ENCODE measurements at regions not wholly inside any gene's neighbourhood (a gene's known extent, or its start where the extent isn't known, plus 50 kb on each side); places are given as distances from the start of the nearest gene placed in this dataset.
"Not testable (repeated sequence)": the region's sequence is repeated elsewhere in the genome, so short reads cannot be mapped to it uniquely, and the experiment has no call there.

DNA sequence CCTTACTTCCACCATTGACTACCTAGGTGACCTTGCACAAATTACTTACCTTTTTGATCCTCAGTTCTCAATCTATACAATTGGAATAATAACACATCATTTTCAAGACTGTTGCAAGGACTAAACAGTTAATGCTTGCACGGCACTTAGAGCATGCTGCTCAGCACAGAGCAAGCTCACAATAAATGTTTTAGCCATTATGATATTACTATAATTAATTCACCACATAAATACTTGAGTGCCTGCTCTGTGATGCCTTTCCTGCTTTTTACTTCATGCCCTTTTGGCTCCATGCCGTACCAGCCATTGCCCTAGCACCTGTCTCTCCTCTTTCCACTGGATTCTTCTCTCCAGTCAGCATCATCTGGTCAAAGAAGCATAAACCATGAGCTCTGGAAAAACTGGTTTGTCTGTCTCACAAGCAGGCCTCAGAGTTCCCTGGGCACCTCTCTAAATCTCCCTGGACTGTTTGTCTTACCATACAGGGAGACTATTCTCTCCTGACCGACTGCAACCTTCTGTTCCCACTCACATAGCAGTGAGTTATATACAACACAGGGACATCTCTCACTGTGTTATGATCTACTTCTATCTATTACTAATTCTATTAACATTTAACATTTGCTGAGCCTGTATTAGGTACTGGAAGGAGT lies 260.4 kb upstream of the ADRA1B start:
- intact Hi-C loops (cut with DNase I) = no loop called here
- ATAC-seq (no peak), DNase-seq (ENCODE audit: low spot score) (no peak)

GRCh38 chr5:159657298-159657697 lies 259.0 kb upstream of the ADRA1B start:
- ATAC-seq = no peak
- DNase-seq (ENCODE audit: low spot score) = no peak
- intact Hi-C loops (cut with DNase I) = no loop called here

DNA sequence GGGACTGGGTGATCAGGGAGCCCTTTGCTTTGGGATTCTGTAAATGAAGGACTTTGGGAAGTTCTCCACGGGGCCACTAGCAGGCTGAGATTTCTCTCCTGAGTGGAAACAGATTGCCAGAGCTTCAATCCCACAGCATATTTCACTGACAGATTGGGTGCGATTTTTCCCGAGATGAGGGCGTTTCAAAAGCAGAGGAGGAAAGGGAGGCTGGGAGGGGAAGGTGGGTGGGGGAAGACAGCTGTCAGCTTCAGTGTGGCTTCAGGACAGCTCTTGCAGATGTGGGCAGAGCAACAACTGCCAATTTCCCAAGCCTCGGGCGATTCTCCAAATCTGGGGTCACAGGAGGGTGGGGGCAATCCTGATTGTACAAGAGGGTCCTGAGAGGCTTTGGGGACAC lies 258.5 kb upstream of the ADRA1B start:
- intact Hi-C loops (cut with DNase I) = no loop called here
- ATAC-seq = no peak
- no peak for DNase-seq (ENCODE audit: low spot score)

DNA sequence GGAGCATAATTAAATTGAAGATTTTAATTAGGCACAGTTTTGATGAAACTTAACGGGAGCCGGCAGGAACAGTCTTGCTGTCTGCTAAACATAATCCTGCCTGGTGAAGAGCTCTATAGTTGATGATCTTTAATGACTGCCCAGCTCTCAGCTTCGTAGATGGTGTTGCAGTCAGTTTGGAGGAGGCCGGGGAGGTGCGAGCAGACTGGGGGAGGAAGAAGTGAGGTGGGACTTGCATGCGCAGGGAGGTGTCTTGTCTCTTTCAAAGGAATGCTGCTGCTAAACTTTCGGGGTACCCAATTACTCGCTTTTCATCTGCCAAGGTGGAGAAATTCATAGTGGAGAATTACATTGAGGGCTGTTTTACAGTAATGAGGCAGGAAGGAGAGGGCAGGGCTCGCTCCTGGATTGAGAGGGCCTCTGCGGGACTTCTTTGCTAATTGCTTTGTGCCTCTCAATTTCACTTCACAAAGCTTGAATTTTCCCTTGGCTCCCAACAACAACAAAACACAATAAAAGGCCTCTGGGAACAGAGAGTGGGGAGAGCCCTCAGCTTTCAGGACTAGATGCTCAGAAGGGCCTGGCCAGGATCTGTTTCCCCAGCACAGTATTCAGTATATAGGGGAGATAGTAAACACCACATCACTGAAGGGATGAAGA lies 257.9 kb upstream of the ADRA1B start:
- intact Hi-C loops (cut with DNase I) = no loop called here
- ATAC-seq (no peak), DNase-seq (ENCODE audit: low spot score) (no peak)

- DNase-seq (ENCODE audit: low spot score) (no peak), ATAC-seq (no peak)
- intact Hi-C loops (cut with DNase I) = no loop called here
These were observed 255.9 kb upstream of the ADRA1B start for GRCh38 chr5:159660401-159660800.

DNA sequence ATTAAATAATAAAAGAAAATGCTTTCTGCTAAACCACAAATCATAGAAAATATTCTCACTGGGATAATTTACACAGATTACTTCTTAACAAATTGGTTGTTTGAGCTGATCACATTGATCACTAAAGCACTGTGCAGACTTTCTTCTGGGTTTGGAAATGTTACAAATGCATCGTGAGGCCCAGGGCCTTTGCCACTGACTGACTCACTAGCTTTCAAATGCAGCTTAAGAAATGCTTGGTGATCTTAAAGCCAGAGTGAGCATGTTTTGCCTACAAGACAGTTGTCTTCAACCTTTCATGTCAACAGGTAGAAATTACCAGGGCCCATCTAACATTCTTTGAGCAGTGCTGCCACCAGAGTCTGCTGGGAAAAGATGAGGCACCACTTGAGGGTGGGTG lies 252.3 kb upstream of the ADRA1B start:
- intact Hi-C loops (cut with DNase I) = no loop called here
- DNase-seq (ENCODE audit: low spot score) (no peak), ATAC-seq (no peak)

DNA sequence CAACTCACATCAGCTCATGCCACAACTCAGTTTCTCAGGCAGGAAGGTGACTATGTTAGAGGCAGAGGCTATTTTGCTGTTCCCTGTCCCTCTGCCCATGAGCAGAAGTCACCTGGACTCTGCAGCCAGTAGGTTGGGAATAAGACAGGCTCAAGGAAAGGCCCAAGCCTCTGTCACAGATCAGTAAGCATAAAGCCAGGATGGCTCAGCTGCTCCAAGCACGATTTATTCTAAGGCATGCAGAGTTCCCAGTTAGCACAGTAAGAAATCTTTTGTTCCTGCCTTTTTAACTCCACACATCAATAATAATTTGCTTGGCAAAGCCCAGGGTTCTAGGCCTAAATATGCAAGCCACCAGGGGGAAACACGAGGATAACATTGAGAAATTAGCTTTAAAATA lies 249.0 kb upstream of the ADRA1B start:
- no peak for DNase-seq (ENCODE audit: low spot score)
- intact Hi-C loops (cut with DNase I) = no loop called here

GRCh38 chr5:159668556-159668955 lies 247.7 kb upstream of the ADRA1B start:
- intact Hi-C loops (cut with DNase I) = no loop called here
- ATAC-seq (no peak), DNase-seq (ENCODE audit: low spot score) (no peak)

More for the DNA sequence above, 249.0 kb upstream of the ADRA1B start:
- no peak for ATAC-seq

- intact Hi-C loops (cut with DNase I) = no loop called here
- ATAC-seq = no peak
- DNase-seq (ENCODE audit: low spot score) = no peak
These were observed 246.7 kb upstream of the ADRA1B start for GRCh38 chr5:159669559-159669958.

- no peak for DNase-seq (ENCODE audit: low spot score)
- no peak for ATAC-seq
These were observed 244.4 kb upstream of the ADRA1B start for GRCh38 chr5:159671886-159672285.

DNA sequence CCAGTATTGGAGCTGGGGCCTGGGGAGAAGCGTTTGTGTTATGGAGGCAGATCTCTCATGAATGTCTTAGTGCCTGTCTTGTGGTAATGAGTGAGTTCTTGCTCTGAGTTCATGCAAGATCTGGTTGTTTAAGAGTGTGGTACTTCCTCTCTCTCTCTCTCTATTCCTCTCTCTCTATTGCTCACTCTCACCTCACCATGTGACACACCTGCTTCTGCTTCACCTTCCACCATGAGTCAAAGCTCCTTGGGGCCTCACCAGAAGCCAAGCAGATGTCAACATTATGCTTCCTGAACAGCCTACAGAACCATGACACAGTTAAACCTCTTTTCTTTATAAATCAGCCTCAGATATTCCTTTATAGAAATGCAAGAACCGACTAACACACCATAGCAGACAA lies 242.7 kb upstream of the ADRA1B start:
- intact Hi-C loops (cut with DNase I) = no loop called here
- ATAC-seq (no peak), DNase-seq (ENCODE audit: low spot score) (no peak)

More at GRCh38 chr5:159671886-159672285, 244.4 kb upstream of the ADRA1B start:
- intact Hi-C loops (cut with DNase I) = no loop called here

GRCh38 chr5:159678657-159679392 lies 237.5 kb upstream of the ADRA1B start:
- no peak for DNase-seq (ENCODE audit: low spot score)
- intact Hi-C loops (cut with DNase I) = no loop called here
- ATAC-seq = no peak

GRCh38 chr5:159680095-159680494 lies 236.2 kb upstream of the ADRA1B start:
- intact Hi-C loops (cut with DNase I) = no loop called here
- ATAC-seq = no peak
- DNase-seq (ENCODE audit: low spot score) = no peak

- intact Hi-C loops (cut with DNase I) = no loop called here
- ATAC-seq (no peak), DNase-seq (ENCODE audit: low spot score) (no peak)
These were observed 234.6 kb upstream of the ADRA1B start for GRCh38 chr5:159681661-159682060.

DNA sequence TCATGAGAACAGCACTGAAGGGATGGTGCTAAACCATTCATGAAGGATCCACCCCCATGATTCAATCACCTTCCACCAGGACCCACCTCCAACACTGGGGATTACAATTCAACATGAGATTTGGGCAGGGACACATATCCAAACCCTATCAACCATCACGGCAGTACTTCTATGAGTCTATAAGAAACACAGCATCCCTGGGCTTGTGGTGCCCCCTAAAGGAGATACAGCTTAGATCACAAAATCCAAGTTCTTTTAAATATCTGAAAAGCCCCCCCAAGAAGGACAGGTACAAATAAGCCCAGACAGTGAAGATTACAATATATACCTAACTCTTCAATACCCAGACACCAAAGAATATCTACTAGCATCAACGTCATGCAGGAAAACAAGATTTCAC lies 233.7 kb upstream of the ADRA1B start:
- no peak for ATAC-seq
- DNase-seq (ENCODE audit: low spot score) = no peak
- intact Hi-C loops (cut with DNase I) = no loop called here

DNA sequence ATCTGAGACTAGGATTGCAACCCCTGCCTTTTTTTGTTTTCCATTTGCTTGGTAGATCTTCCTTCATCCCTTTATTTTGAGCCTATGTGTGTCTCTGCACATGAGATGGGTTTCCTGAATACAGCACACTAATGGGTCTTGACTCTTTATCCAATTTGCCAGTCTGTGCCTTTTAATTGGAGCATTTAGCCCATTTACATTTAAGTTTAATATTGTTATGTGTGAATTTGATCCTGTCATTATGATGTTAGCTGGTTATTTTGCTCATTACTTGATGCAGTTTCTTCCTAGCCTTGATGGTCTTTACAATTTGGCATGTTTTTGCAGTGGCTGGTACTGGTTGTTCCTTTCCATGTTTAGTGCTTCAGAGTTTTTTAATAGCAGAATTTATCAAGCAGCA lies 228.4 kb upstream of the ADRA1B start:
- ATAC-seq; DNase-seq (ENCODE audit: low spot score); intact Hi-C loops (cut with DNase I): not testable (repeated sequence)

DNA sequence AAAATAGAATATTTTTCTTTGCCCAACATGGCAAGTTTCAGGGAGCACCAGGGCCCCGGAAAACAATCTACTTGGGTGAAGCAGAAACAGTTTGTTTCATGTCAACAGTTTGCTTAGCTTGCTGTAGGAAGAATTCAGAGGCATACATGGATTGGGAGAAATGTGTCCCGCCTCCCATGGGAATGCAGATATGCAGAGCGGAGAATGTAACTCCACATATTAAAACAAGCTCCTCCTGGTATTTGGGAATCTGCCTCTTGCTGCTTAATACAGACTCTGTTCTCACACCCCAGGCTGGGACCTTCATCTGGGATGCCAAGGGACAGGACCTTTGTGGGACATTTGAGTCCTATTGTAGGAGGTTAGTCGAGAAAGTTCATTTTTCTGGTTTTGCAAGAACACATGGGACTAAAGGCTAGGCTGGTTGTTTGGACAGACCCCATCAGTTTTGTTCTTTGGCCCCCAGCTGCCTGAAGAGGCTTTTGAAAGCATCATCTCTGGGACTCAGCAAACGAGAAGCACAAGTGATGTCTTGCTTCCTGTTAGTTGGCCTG lies 220.5 kb upstream of the ADRA1B start:
- intact Hi-C loops (cut with DNase I) = no loop called here
- no peak for DNase-seq (ENCODE audit: low spot score)
- ATAC-seq = no peak

- intact Hi-C loops (cut with DNase I) = no loop called here
- ATAC-seq = no peak
- DNase-seq (ENCODE audit: low spot score) = no peak
These were observed 218.8 kb upstream of the ADRA1B start for GRCh38 chr5:159697530-159697929.

- ATAC-seq = no peak
- intact Hi-C loops (cut with DNase I) = no loop called here
- no peak for DNase-seq (ENCODE audit: low spot score)
These were observed 218.0 kb upstream of the ADRA1B start for GRCh38 chr5:159698322-159698721.

DNA sequence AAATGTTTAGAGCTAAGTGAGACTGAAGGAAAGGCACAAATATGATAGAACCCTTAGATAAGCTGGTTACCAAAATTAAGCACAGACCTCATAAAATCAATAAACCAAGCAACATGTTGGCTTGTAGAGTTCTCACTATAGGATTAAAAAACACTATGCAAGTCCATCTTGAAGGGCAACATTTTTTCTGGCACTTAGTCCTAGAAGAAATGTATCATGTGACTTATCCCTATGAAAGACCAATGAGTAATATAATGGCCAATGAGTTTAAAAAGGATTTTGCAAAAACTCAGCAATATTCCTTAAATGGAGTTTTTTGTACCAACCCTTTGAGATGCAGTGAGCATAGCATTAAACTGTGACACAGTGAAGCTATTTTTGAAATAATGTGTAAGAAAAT lies 216.3 kb upstream of the ADRA1B start:
- intact Hi-C loops (cut with DNase I) = no loop called here
- ATAC-seq (no peak), DNase-seq (ENCODE audit: low spot score) (no peak)
